ENCODE measurements at regions not wholly inside any gene's neighbourhood (a gene's known extent, or its start where the extent isn't known, plus 50 kb on each side); places are given as distances from the start of the nearest gene placed in this dataset.

GRCh38 chr2:77873506-77873905 lies 351.3 kb upstream of the LRRTM4 start:
- no peak for TF ChIP-seq CTCF (IDR thresholded peaks at IDR 0.05)
- TF ChIP-seq POLR2A (IDR thresholded peaks at IDR 0.05) = no peak

Measured in testis (tissue), 2 donors.